ENCODE measurements at regions not wholly inside any gene's neighbourhood (a gene's known extent, or its start where the extent isn't known, plus 50 kb on each side); places are given as distances from the start of the nearest gene placed in this dataset.

- DNase-seq (no peak), ATAC-seq (ENCODE audit: insufficient read depth, low FRiP score) (no peak)
- Histone ChIP-seq H3K27ac (ENCODE audit: low read depth in 1 of 2, low read length in 1 of 2) (no peak overlapping the region), H3K9me3 (ENCODE audit: control insufficient read depth in 4 of 4, insufficient read depth in 3 of 4, low read length in 3 of 4) (no peaks in the 10 kb centered on the region), H3K9ac (ENCODE audit: insufficient read depth in 1 of 2, low read length in 2 of 2) (no peak overlapping the region), H3K27me3 (ENCODE audit: control insufficient read depth in 3 of 3, insufficient read depth in 3 of 3, low read length in 2 of 3) (no peaks in the 10 kb centered on the region), H3K4me1 (ENCODE audit: control insufficient read depth in 5 of 5, insufficient read depth in 5 of 5, low read length in 5 of 5) (no peaks in the 10 kb centered on the region), H3K4me3 (no peak overlapping the region), H3K36me3 (ENCODE audit: control insufficient read depth in 4 of 4, insufficient read depth in 4 of 4, low read length in 4 of 4) (no peaks in the 10 kb centered on the region)
- WGBS, 2 donors, result 81 to 89% methylated on average over 3 of the region's 3 CpGs
- TF ChIP-seq, protein P1, sequence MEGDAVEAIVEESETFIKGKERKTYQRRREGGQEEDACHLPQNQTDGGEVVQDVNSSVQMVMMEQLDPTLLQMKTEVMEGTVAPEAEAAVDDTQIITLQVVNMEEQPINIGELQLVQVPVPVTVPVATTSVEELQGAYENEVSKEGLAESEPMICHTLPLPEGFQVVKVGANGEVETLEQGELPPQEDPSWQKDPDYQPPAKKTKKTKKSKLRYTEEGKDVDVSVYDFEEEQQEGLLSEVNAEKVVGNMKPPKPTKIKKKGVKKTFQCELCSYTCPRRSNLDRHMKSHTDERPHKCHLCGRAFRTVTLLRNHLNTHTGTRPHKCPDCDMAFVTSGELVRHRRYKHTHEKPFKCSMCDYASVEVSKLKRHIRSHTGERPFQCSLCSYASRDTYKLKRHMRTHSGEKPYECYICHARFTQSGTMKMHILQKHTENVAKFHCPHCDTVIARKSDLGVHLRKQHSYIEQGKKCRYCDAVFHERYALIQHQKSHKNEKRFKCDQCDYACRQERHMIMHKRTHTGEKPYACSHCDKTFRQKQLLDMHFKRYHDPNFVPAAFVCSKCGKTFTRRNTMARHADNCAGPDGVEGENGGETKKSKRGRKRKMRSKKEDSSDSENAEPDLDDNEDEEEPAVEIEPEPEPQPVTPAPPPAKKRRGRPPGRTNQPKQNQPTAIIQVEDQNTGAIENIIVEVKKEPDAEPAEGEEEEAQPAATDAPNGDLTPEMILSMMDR (IDR thresholded peaks at IDR 0.05; ENCODE audit: control extremely low read depth, extremely low read depth), result no peak
These were observed 123.0 kb upstream of the STAC start for GRCh38 chr3:36257158-36257852.

DNA sequence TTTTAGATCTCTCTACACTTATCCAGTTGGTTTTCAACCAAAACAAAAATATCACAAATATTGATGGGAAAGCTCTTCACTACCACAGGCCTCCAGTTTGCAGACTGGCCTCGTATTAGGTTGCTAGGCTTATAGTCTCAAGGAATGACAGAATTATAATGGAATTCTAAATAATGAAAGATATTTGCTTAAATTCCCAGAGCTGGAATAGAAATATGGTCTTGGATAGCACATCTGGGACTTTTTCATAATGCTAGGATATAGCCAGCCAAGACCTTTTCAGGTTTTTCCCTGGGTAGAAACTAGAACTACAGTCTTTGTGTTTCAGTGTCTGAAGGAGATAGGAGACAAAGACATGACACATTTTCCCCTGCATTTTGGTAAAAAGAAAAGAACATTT lies 121.9 kb upstream of the STAC start:
- Histone ChIP-seq H3K27ac (ENCODE audit: low read depth in 1 of 2, low read length in 1 of 2) (no peak overlapping the region), H3K4me1 (ENCODE audit: control insufficient read depth in 5 of 5, insufficient read depth in 5 of 5, low read length in 5 of 5) (no peaks in the 10 kb centered on the region), H3K9me3 (ENCODE audit: control insufficient read depth in 4 of 4, insufficient read depth in 3 of 4, low read length in 3 of 4) (peaks cover 0 to 3% (median 0%) of the 10 kb centered on the region in 4 donors), H3K36me3 (ENCODE audit: control insufficient read depth in 4 of 4, insufficient read depth in 4 of 4, low read length in 4 of 4) (no peaks in the 10 kb centered on the region), H3K4me3 (no peak overlapping the region), H3K9ac (ENCODE audit: insufficient read depth in 1 of 2, low read length in 2 of 2) (no peak overlapping the region), H3K27me3 (ENCODE audit: control insufficient read depth in 3 of 3, insufficient read depth in 3 of 3, low read length in 2 of 3) (no peaks in the 10 kb centered on the region)
- no peak for ATAC-seq (ENCODE audit: insufficient read depth, low FRiP score)
- 86 to 91% methylated on average over 1 of the region's 1 CpG for WGBS, 2 donors
- TF ChIP-seq, protein P1 (IDR thresholded peaks at IDR 0.05; ENCODE audit: control extremely low read depth, extremely low read depth), result no peak
- no peak for DNase-seq

DNA sequence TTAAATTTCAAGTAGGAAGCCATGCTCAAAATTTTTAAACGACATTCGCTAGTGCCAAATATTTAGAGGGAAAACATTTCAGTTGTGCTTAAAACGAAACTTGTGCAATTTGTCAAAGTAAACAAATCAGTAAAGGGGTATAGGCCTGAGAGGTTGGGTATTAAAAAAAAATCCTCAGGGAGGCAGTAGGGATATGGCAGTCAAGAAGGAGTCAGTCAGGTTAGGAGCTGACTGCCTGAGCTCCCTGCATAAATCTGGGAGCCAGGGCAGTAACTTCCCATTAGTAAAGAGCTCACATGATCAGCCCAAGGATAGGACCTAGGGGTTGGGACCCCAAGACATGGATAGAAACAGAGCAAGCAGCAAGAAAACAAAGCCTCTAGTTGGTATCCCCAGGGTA lies 120.7 kb upstream of the STAC start:
- Histone ChIP-seq H3K4me1 (ENCODE audit: control insufficient read depth in 5 of 5, insufficient read depth in 5 of 5, low read length in 5 of 5) (no peaks in the 10 kb centered on the region), H3K9me3 (ENCODE audit: control insufficient read depth in 4 of 4, insufficient read depth in 3 of 4, low read length in 3 of 4) (peaks cover 0 to 3% (median 1%) of the 10 kb centered on the region in 4 donors), H3K9ac (ENCODE audit: insufficient read depth in 1 of 2, low read length in 2 of 2) (no peak overlapping the region), H3K27me3 (ENCODE audit: control insufficient read depth in 3 of 3, insufficient read depth in 3 of 3, low read length in 2 of 3) (no peaks in the 10 kb centered on the region), H3K27ac (ENCODE audit: low read depth in 1 of 2, low read length in 1 of 2) (no peak overlapping the region), H3K36me3 (ENCODE audit: control insufficient read depth in 4 of 4, insufficient read depth in 4 of 4, low read length in 4 of 4) (no peaks in the 10 kb centered on the region), H3K4me3 (no peak overlapping the region)
- no peak for DNase-seq
- TF ChIP-seq, protein P1 (IDR thresholded peaks at IDR 0.05; ENCODE audit: control extremely low read depth, extremely low read depth), result no peak
- WGBS, 2 donors, result 62 to 84% methylated on average over 3 of the region's 3 CpGs
- no peak for ATAC-seq (ENCODE audit: insufficient read depth, low FRiP score)

DNA sequence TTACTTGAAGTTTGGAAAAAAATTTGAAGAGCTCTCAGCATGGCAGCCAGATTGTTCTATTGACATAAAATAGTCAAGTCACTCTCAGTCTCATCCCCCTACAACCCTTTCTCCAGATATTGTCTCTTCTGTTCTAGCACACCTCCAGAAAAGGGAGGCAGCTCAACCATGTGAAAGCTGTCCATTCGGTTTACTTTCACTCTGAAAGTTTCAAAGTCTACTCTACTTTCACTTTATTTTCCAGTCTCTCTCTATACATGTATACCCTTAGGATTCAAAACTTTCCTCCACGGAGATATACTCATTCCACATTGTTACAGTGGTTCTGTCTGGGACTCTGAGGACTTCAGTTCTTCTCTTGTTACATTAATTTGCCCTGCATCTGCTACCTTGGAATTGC lies 111.0 kb upstream of the STAC start:
- Histone ChIP-seq H3K4me1 (ENCODE audit: control insufficient read depth in 5 of 5, insufficient read depth in 5 of 5, low read length in 5 of 5) (no peaks in the 10 kb centered on the region), H3K4me3 (no peak overlapping the region), H3K36me3 (ENCODE audit: control insufficient read depth in 4 of 4, insufficient read depth in 4 of 4, low read length in 4 of 4) (no peaks in the 10 kb centered on the region), H3K27me3 (ENCODE audit: control insufficient read depth in 3 of 3, insufficient read depth in 3 of 3, low read length in 2 of 3) (no peaks in the 10 kb centered on the region), H3K9ac (ENCODE audit: insufficient read depth in 1 of 2, low read length in 2 of 2) (no peak overlapping the region), H3K27ac (ENCODE audit: low read depth in 1 of 2, low read length in 1 of 2) (no peak overlapping the region), H3K9me3 (ENCODE audit: control insufficient read depth in 4 of 4, insufficient read depth in 3 of 4, low read length in 3 of 4) (no peaks in the 10 kb centered on the region)
- TF ChIP-seq, protein P1 (IDR thresholded peaks at IDR 0.05; ENCODE audit: control extremely low read depth, extremely low read depth), result no peak
- ATAC-seq (ENCODE audit: insufficient read depth, low FRiP score), result no peak
- 80 to 86% methylated on average over 2 of the region's 2 CpGs for WGBS, 2 donors
- no peak for DNase-seq

Measured in lung (tissue), 11 donors.